ENCODE measurements at regions not wholly inside any gene's neighbourhood (a gene's known extent, or its start where the extent isn't known, plus 50 kb on each side); places are given as distances from the start of the nearest gene placed in this dataset.

GRCh38 chr5:74337984-74338310 is 302.6 kb downstream of the ENC1 start (continued):
- TF ChIP-seq CTCF (IDR thresholded peaks at IDR 0.05; ENCODE audit: control extremely low read depth in 1 of 3, insufficient read depth in 1 of 3, low read depth in 1 of 3, low read length in 3 of 3), result no peak
- TF ChIP-seq KDM4A (IDR thresholded peaks at IDR 0.05; ENCODE audit: low read depth, low read length, severe bottlenecking), result no peak
